Prostate gland (tissue), 2 donors: ENCODE measurements at regions not wholly inside any gene's neighbourhood (a gene's known extent, or its start where the extent isn't known, plus 50 kb on each side); places are given as distances from the start of the nearest gene placed in this dataset.

Experiments
- CTCF ChIP-seq, 4 experiments: fragments of 200-600 bp in 2 of 4; fragments of 450-650 bp in 2 of 4; sonication (generic) in 2 of 4; IDR thresholded peaks; 1 replicate in 3 of 4; 2 replicates in 1 of 4; pipeline ENCODE4 v1.5.1; 2016 to 2019; ENCODE audit warnings: antibody characterized with exemption in 4 of 4, mild to moderate bottlenecking in 2 of 4, moderate library complexity in 2 of 4
- POLR2A ChIP-seq: fragments of 450-650 bp; IDR thresholded peaks from one replicate; pipeline ENCODE4 v1.6.1; 2016; ENCODE audit warnings: antibody characterized with exemption, mild to moderate bottlenecking
- POLR2AphosphoS5 ChIP-seq: sonication (generic); formaldehyde crosslinking; IDR thresholded peaks from one replicate; pipeline ENCODE4 v1.6.1; 2017; ENCODE audit warnings: antibody characterized with exemption

- no peak for TF ChIP-seq CTCF (IDR thresholded peaks at IDR 0.05)
- no peak for TF ChIP-seq POLR2A
- TF ChIP-seq POLR2AphosphoS5 = no peak
Measured at GRCh38 chr11:79834015-79834414, 393.2 kb upstream of the TENM4 start.
